Glutamatergic neuron (in vitro differentiated cells): ENCODE measurements at regions not wholly inside any gene's neighbourhood (a gene's known extent, or its start where the extent isn't known, plus 50 kb on each side); places are given as distances from the start of the nearest gene placed in this dataset.

Source experiments
- DNase-seq: peaks from one replicate; pipeline ENCODE4 v3.0.0; 2022
- H3K27ac Mint-ChIP-seq: one replicate; pipeline ENCODE4 v1.8.0; 2020; ENCODE audit warnings: mild to moderate bottlenecking, mixed read lengths, inconsistent platforms; ENCODE audit not compliant: unreplicated experiment
- H3K27me3 Mint-ChIP-seq: one replicate; pipeline ENCODE4 v1.8.0; 2020; ENCODE audit warnings: mild to moderate bottlenecking, moderate library complexity, mixed read lengths, inconsistent platforms; ENCODE audit not compliant: unreplicated experiment
- H3K36me3 Mint-ChIP-seq: one replicate; pipeline ENCODE4 v1.8.0; 2020; ENCODE audit warnings: mild to moderate bottlenecking, mixed read lengths, inconsistent platforms; ENCODE audit not compliant: unreplicated experiment
- H3K4me1 Mint-ChIP-seq: one replicate; pipeline ENCODE4 v1.8.0; 2020; ENCODE audit warnings: mild to moderate bottlenecking, low read depth, mixed read lengths, inconsistent platforms; ENCODE audit not compliant: unreplicated experiment
- H3K4me3 Mint-ChIP-seq: one replicate; pipeline ENCODE4 v1.8.0; 2020; ENCODE audit warnings: mild to moderate bottlenecking, mixed read lengths, inconsistent platforms; ENCODE audit not compliant: unreplicated experiment
- H3K9me3 Mint-ChIP-seq: one replicate; pipeline ENCODE4 v1.8.0; 2020; ENCODE audit warnings: mild to moderate bottlenecking, moderate library complexity, mixed read lengths, inconsistent platforms; ENCODE audit not compliant: unreplicated experiment
- CTCF ChIP-seq: fragments of 200-600 bp; sonication (generic); IDR thresholded peaks from one replicate; pipeline ENCODE4 v1.5.0; 2021; ENCODE audit not compliant: partially characterized antibody, unreplicated experiment

- Mint-ChIP-seq H3K4me1 (no peaks in the 10 kb centered on the region), H3K36me3 (no peaks in the 10 kb centered on the region), H3K27ac (no peak overlapping the region), H3K4me3 (no peak overlapping the region), H3K9me3 (no peaks in the 10 kb centered on the region), H3K27me3 (no peaks in the 10 kb centered on the region)
- TF ChIP-seq CTCF: no peak
- DNase-seq: no peak
Observed at GRCh38 chr21:18970416-18970815, 566.8 kb upstream of the TMPRSS15 start.

- no peak for TF ChIP-seq CTCF
- DNase-seq: no peak
- H3K36me3 Mint-ChIP-seq: no peaks in the 10 kb centered on the region
- H3K4me1 Mint-ChIP-seq: no peaks in the 10 kb centered on the region
- H3K27ac Mint-ChIP-seq: no peak overlapping the region
- no peaks in the 10 kb centered on the region for H3K9me3 Mint-ChIP-seq
- H3K27me3 Mint-ChIP-seq: no peaks in the 10 kb centered on the region
- no peak overlapping the region for H3K4me3 Mint-ChIP-seq
Observed at GRCh38 chr21:18970941-18971340, 567.4 kb upstream of the TMPRSS15 start.

- H3K27me3 Mint-ChIP-seq: no peaks in the 10 kb centered on the region
- no peak overlapping the region for H3K27ac Mint-ChIP-seq
- TF ChIP-seq CTCF: no peak
- H3K9me3 Mint-ChIP-seq: peaks cover 2% of the 10 kb centered on the region
- H3K36me3 Mint-ChIP-seq: peaks cover 4% of the 10 kb centered on the region
- H3K4me1 Mint-ChIP-seq: peaks cover 3% of the 10 kb centered on the region
- H3K4me3 Mint-ChIP-seq: no peak overlapping the region
- no peak for DNase-seq
Observed at GRCh38 chr21:18985584-18985983, 582.0 kb upstream of the TMPRSS15 start.

GRCh38 chr21:18986197-18986596 is 582.6 kb upstream of the TMPRSS15 start:
- peaks cover 3% of the 10 kb centered on the region for H3K4me1 Mint-ChIP-seq
- DNase-seq: no peak
- peaks cover 4% of the 10 kb centered on the region for H3K36me3 Mint-ChIP-seq
- H3K4me3 Mint-ChIP-seq: no peak overlapping the region
- no peak overlapping the region for H3K27ac Mint-ChIP-seq
- no peaks in the 10 kb centered on the region for H3K27me3 Mint-ChIP-seq
- TF ChIP-seq CTCF: no peak
- H3K9me3 Mint-ChIP-seq: peaks cover 2% of the 10 kb centered on the region

GRCh38 chr21:18987520-18988026 is 584.0 kb upstream of the TMPRSS15 start:
- no peak for DNase-seq

More at GRCh38 chr21:18987520-18988026, 584.0 kb upstream of the TMPRSS15 start:
- Mint-ChIP-seq H3K9me3 (peaks cover 2% of the 10 kb centered on the region), H3K36me3 (peaks cover 4% of the 10 kb centered on the region), H3K27ac (no peak overlapping the region), H3K27me3 (no peaks in the 10 kb centered on the region), H3K4me1 (peaks cover 3% of the 10 kb centered on the region), H3K4me3 (no peak overlapping the region)
- no peak for TF ChIP-seq CTCF
